T47D (cell line): ENCODE measurements at regions not wholly inside any gene's neighbourhood (a gene's known extent, or its start where the extent isn't known, plus 50 kb on each side); places are given as distances from the start of the nearest gene placed in this dataset.
"Not testable (repeated sequence)": the region's sequence is repeated elsewhere in the genome, so short reads cannot be mapped to it uniquely, and the experiment has no call there.

ENCODE experiments used
- DNase-seq, 2 experiments: peaks; one replicate each; pipeline versions ENCODE4 v3.0.0 to v3.0.0-alpha.2; 2011 to 2012; ENCODE audit warnings: low read depth in 1 of 2, low spot score in 1 of 2
- JUND ChIP-seq: IDR thresholded peaks from 2 replicates; pipeline ENCODE4 v1.6.1; 2012; ENCODE audit warnings: low read depth
- in situ Hi-C: cut with HindIII; loops from 2 replicates; pipeline ENCODE4 v1.10.0; 2016; ENCODE audit warnings: low sequenced_read_pairs, low pct_unique_long_range_greater_than_20kb

GRCh38 chr2:62334009-62334408, 138.1 kb downstream of the B3GNT2 start:
- in situ Hi-C loops = no loop called here
- peak in 1 of 2 experiments; percentile 18 for DNase-seq
- TF ChIP-seq JUND = no peak

DNA sequence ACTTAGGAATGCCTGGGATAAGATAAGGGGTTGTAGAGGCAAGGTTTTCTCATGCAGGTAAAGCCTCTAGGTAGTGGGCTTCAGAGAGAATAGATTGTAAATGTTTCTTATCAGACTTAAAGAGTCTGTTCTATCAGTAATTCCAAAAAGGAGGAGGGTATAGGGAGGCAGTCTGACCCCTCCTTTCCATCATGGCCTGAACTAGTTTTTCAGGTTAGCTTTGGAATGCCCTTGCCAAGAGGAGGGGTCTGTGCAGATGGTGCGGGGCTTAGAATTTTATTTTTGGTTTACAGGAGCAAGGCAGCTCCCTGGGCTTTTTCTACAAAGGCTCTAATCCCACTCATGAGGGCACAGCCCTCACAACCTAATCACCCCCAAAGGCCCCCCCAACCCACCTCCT, 135.0 kb downstream of the B3GNT2 start:
- in situ Hi-C loops = no loop called here
- no peak for TF ChIP-seq JUND
- DNase-seq = no peak

- TF ChIP-seq JUND = no peak
- DNase-seq = no peak
- in situ Hi-C loops = no loop called here
Observed at GRCh38 chr2:62329797-62330196, 133.9 kb downstream of the B3GNT2 start.

- no peak for DNase-seq
- in situ Hi-C loops = no loop called here
- TF ChIP-seq JUND = no peak
Observed at GRCh38 chr2:62326735-62327134, 130.8 kb downstream of the B3GNT2 start.

GRCh38 chr2:62325398-62325797, 129.5 kb downstream of the B3GNT2 start:
- no peak for DNase-seq
- in situ Hi-C loops = no loop called here
- no peak for TF ChIP-seq JUND

DNA sequence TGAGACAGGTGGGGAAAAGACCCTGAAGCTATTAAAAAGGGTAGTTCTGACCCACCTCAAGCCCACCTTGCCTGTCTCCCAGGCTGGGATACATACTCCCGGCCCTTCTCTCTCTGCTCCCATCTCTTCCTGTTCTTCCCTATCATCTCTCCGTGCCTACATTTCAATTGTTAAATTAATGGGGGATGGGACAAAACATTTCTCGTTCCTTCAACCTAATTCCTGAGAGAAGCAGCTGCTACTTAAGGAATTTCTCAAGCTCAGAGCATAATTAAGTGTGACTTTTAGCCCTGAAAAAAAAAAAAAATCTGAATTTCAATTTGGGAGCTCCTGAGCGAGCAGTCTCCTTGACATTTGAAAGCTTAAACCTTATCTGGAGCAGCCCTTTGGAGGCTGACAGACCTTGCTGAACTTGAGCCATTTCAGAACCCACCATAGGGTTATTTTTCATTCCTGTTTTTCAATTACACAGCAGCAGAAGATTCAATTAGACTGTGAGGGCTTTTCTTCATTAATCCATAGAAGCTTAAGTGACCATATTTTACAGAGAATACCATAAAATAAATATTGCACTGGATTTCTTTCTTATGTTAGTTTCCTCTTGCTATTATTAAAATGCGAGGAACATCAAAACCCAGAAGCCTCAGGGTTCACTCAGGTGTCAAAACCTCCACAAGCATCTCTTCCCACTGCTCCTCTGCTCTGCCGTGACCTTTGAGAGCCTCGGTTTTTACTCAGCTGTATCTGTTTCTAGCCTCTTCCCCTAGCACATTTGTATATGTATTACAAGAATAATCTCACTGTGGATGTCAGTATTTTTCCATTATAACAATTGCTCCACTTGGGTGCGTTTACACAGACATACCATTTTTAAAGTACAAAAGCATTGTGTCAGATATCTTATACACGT, 125.7 kb downstream of the B3GNT2 start:
- in situ Hi-C loops = no loop called here

DNA sequence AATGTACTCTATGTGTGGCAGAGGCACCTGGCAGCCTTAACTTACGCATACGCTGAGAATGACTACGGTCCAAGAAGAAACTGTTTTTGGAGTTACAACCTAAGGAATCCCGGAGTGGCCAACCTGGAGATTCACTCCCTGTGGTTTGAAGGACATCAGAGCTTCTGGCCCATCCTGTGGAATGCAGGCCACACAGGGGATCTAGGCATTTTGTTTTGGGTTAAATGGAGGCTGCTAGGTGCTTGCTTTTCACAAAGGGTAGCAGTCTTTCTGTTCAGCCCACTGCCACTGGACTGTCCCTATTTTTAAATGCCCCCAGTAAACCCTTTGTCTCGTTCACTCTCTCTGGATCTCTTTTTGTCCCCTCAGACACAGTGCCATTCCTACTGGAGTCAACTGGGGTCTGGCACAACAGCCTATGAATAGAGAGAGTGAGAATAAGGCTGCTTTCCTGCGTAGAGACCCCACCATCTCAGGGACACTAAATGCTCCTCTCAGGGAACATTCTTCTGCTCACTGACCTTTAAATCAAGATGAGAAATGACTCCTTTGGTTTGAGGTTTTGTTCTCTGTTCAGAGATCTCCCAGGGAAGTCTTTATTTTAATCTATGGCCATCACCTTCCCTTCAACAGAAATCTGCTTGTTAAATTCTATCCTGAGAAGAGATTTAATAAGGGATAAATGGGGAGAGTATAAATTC, 124.9 kb downstream of the B3GNT2 start:
- DNase-seq = no peak
- TF ChIP-seq JUND = no peak
- in situ Hi-C loops = no loop called here

More for the DNA sequence above, 125.7 kb downstream of the B3GNT2 start:
- DNase-seq = no peak
- TF ChIP-seq JUND = no peak

DNA sequence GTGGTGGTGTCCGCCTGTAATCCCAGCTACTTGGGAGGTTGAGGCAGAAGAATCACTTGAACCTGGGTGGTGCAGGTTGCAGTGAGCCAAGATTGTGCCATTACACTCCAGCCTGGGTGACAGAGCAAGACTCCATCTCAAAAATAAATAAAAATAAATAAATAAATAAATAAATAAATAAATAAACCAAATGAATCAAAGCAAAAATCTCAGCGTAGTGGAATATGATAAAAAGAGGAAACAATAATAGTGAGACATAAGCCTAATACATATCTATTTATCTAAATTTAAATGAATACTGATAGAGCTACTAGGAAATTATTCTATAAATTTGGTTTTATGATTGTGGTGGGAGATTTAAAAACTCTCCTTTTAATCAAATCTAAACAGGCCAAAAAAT, 124.2 kb downstream of the B3GNT2 start:
- in situ Hi-C loops, DNase-seq: not testable (repeated sequence)

DNA sequence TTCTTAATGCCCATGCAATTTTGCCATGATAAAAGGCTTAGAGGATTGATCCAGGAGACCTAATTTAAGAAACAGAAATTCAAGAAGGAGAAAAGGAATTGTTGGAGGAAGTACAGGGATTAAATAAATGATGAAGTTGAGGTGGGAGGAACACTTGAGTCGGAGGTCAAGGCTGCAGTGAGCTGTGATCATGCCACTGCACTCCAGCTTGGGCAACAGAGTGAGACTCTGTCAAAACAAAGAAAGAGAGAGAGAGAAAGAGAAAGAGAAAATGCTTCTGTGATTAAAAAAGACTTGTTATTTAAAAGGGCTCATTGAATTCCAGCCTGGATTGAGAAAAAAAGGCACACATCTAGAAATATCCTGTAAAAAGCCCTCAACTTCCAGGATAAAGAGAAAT, 123.2 kb downstream of the B3GNT2 start:
- in situ Hi-C loops = no loop called here
- DNase-seq = no peak
- no peak for TF ChIP-seq JUND

DNA sequence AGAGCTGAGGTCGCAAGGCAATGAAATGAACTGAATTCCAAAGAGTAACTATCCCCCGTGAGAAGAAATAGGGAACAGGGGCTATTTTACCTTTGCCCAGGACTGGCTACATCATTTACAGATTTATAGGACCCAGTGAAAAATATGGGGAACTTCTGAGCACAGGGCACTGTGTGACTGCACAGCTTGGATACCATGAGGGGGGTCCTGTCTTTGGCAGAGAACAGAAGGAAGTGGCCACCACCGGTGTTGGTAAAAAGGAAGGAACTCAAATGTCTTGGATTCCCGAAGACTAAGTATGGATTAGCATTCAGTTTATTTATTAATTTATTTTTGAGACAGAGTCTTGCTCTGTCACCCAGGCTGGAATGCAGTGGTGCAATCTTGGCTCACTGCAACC, 119.6 kb downstream of the B3GNT2 start:
- TF ChIP-seq JUND = no peak
- DNase-seq = no peak
- in situ Hi-C loops = no loop called here

DNA sequence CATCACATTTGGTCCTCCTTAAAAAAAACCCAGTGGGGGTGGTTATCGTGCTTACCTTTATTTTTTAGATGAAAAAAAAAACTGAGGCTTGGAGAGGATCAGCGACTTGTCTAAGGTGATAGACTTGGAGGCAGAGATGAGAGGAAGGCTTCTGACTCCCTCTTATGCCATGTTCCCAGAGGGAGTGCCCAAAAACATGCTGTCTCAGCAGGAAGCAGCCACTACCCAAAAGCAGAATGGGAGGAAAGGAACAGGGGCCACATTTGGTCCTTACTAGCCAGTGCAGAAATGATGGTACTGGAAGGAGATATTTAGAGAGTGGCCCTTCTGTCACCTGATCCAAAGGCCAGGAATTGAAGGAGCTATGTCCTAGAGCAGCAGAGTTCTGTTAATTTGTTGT, 118.4 kb downstream of the B3GNT2 start:
- no peak for TF ChIP-seq JUND
- no peak for DNase-seq
- in situ Hi-C loops = no loop called here

DNA sequence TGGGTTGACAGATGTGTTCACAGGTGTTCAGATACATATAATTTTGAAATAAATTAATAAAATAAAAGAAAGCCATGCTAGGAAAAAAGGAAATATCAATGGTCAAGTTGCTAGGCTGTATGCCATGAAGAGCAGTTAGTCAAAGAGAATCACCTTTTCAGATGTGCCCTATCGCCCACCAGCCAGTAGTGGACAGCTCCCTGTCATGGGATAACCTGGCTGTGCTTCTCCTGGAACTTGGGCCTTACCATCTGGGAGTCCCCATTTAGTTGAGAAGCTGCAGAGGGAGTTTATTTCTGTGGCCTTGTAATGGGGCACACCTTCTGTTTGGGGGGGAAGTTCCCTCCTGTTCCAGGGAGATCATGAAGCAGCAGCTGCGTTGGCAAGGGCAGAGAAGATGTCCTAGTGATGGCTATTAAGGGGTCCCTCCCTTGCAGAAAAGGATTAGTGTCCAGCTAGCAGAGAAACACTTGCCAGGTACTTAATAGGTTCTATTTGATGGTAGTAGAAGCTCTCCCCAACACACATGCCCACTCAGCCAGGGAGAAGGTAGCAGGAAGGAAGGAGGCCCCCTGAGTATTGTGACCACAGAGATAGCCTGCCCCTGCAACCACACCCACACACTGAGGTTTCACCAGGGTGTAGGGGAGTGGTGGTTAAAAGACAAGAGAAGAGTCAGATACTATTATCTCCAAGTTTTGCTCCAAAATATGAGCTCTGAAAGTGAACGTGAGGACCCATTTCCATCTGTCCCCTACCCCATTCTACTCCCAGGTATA, 117.7 kb downstream of the B3GNT2 start:
- in situ Hi-C loops = no loop called here

DNA sequence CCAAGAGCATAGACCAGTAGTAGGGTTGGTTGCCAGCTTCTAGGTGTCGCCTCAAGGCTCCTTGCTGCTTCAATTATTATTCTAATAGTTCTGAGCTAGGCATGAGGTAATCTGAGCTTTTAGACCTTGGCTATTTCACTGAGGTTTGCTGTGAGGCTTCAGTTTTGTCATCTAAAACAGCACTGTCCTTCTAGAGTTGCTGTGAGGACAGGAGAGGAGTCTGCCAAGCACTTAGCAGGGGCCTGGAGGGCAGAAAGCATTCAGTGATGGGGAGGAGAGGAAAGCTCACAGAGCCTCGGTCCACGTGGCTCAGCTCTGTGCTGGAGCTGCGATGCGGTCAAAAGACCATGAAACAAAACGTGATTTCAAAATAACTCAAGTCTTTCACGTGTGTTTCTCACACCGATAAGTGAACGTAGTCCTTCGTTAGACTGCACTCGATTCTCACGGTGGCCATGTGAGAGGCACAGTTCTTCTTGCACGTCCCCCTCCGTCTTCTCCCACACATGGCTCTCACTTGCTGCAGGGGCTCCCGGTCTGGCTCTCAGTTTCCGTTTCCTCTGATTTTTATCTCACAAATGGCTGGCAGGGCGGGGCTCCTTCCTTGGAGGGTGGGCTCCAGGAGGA, 113.7 kb downstream of the B3GNT2 start:
- DNase-seq = no peak
- in situ Hi-C loops = no loop called here
- no peak for TF ChIP-seq JUND

More for the DNA sequence above, 117.7 kb downstream of the B3GNT2 start:
- DNase-seq = no peak
- TF ChIP-seq JUND = no peak
